ENCODE measurements at regions not wholly inside any gene's neighbourhood (a gene's known extent, or its start where the extent isn't known, plus 50 kb on each side); places are given as distances from the start of the nearest gene placed in this dataset.

DNA sequence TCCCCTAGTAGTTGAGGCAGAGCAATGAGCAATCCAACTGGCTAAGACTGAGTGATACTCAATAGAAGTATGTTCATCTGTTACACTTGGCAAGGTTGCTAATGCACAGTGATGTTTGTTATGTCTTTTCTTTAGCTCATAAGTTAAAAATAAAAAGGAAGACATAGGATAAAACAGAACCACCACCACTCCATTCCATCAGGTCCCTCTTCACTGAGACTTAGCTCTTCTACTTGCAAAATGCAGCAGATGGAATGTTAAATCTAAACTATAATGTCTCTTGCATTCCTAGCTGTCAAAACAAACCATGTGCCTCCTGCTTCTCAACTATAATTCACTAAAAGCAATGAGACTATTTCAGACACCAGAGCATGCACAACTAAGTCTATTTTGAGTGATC is 265.6 kb upstream of the UBE2E2 start:
- POLR2A ChIA-PET (ENCODE audit: partially characterized antibody): no interaction called here
- H2BK15ac ChIP-seq (ENCODE audit: low read length): no peak overlapping the region
- no peak overlapping the region for H2BK20ac ChIP-seq (ENCODE audit: low read length)
- DNase-seq (ENCODE audit: low read depth in 1 of 2, low spot score in 2 of 2) (no peak), FAIRE-seq (no peak)
- H3K4me1 ChIP-seq (replicated peaks in 1 of 4; ENCODE audit: control insufficient read depth in 3 of 4, insufficient read depth in 4 of 4, low read length in 3 of 4): no peaks in the 10 kb centered on the region
- H3K23me2 ChIP-seq (ENCODE audit: low read depth, low read length): no peaks in the 10 kb centered on the region
- H2BK5ac ChIP-seq (ENCODE audit: low read depth, low read length): no peak overlapping the region
- H3K79me2 ChIP-seq (ENCODE audit: control insufficient read depth in 1 of 2, insufficient read depth in 2 of 2, low read length in 2 of 2): no peaks in the 10 kb centered on the region
- H3K36me3 ChIP-seq (ENCODE audit: control insufficient read depth in 2 of 4, insufficient read depth in 4 of 4, low read length in 3 of 4): no peaks in the 10 kb centered on the region; a peak in 1 of 8 replicates
- no peaks in the 10 kb centered on the region for H3K79me1 ChIP-seq (ENCODE audit: low read depth, low read length)
- no peak overlapping the region for H3K27ac ChIP-seq (ENCODE audit: low read depth, low read length)
- H3K18ac ChIP-seq (ENCODE audit: extremely low read depth, low read length): no peak overlapping the region
- H3K4me2 ChIP-seq (ENCODE audit: insufficient read depth in 1 of 2, low read depth in 2 of 2, low read length in 2 of 2): no peak overlapping the region
- H4K8ac ChIP-seq (ENCODE audit: extremely low read depth, insufficient read depth, low read length): no peak overlapping the region
- no peaks in the 10 kb centered on the region for H3K9me3 ChIP-seq (ENCODE audit: insufficient read depth in 2 of 2, low read depth in 1 of 2, low read length in 1 of 2)
- no peak overlapping the region for H2BK12ac ChIP-seq (ENCODE audit: low read depth, low read length)
- H2BK120ac ChIP-seq (replicated peaks; ENCODE audit: low read depth, low read length): no peak overlapping the region
- H3K56ac ChIP-seq (replicated peaks; ENCODE audit: insufficient read length, low read depth, low read length): no peak overlapping the region
- no peak overlapping the region for H4K5ac ChIP-seq (ENCODE audit: insufficient read length, low read depth, low read length)
- no peak overlapping the region for H3K4ac ChIP-seq (replicated peaks; ENCODE audit: insufficient read length, low read depth, low read length)
- no peak overlapping the region for H3K14ac ChIP-seq (ENCODE audit: insufficient read length)
- CTCF ChIA-PET (ENCODE audit: partially characterized antibody): interaction anchor here (0.7 kb wide), 1 partner anchor 15 kb away, joined by 3 read pairs; no protein-coding TSS in a partner anchor
- H3K4me3 ChIP-seq (ENCODE audit: extremely low read depth in 1 of 4, insufficient read depth in 2 of 4, low read depth in 3 of 4, low read length in 4 of 4): no peak overlapping the region
- no peak overlapping the region for H4K91ac ChIP-seq (replicated peaks; ENCODE audit: insufficient read length, low read length)
- no peak overlapping the region for H2AFZ ChIP-seq (ENCODE audit: low read length)
- H3K9ac ChIP-seq (replicated peaks in 1 of 4; ENCODE audit: extremely low read depth in 1 of 4, low read depth in 3 of 4, low read length in 3 of 4): no peak overlapping the region
- peaks cover 0 to 1% (median 0%) of the 10 kb centered on the region in 4 experiments; a peak in 1 of 7 replicates for H3K27me3 ChIP-seq (replicated peaks in 1 of 4; ENCODE audit: control insufficient read depth in 3 of 4, extremely low read depth in 1 of 4, insufficient read depth in 3 of 4, low read length in 3 of 4)
- no peak overlapping the region for H2AK5ac ChIP-seq (ENCODE audit: low read depth, low read length)
- H3K23ac ChIP-seq (ENCODE audit: insufficient read length): no peak overlapping the region
- no peaks in the 10 kb centered on the region for H4K20me1 ChIP-seq (replicated peaks in 1 of 2; ENCODE audit: control insufficient read depth in 1 of 2, insufficient read depth in 2 of 2, low read length in 2 of 2)
- TF ChIP-seq EGR1 (IDR thresholded peaks at IDR 0.05; ENCODE audit: borderline replicate concordance, low read depth, low read length) (no peak), ZNF274 (IDR thresholded peaks at IDR 0.05; ENCODE audit: borderline replicate concordance, extremely low read depth, low read length) (no peak)

All from H1 (cell line).